Osteocyte (in vitro differentiated cells): ENCODE measurements at regions not wholly inside any gene's neighbourhood (a gene's known extent, or its start where the extent isn't known, plus 50 kb on each side); places are given as distances from the start of the nearest gene placed in this dataset.
"Not testable (repeated sequence)": the region's sequence is repeated elsewhere in the genome, so short reads cannot be mapped to it uniquely, and the experiment has no call there.

ENCODE experiments used
- DNase-seq: peaks from one replicate; pipeline ENCODE4 v3.0.0; 2021; ENCODE audit warnings: mixed read lengths; ENCODE audit not compliant: unreplicated experiment; ENCODE audit errors: extremely low spot score
- H3K27ac Mint-ChIP-seq: one replicate; pipeline ENCODE4 v1.8.0; 2021; ENCODE audit warnings: mild to moderate bottlenecking, mixed read lengths; ENCODE audit not compliant: unreplicated experiment
- H3K27me3 Mint-ChIP-seq: one replicate; pipeline ENCODE4 v1.8.0; 2021; ENCODE audit warnings: mixed read lengths; ENCODE audit not compliant: unreplicated experiment
- H3K36me3 Mint-ChIP-seq: one replicate; pipeline ENCODE4 v1.8.0; 2021; ENCODE audit warnings: mixed read lengths; ENCODE audit not compliant: unreplicated experiment
- H3K4me1 Mint-ChIP-seq: one replicate; pipeline ENCODE4 v1.8.0; 2021; ENCODE audit warnings: mixed read lengths; ENCODE audit not compliant: unreplicated experiment
- H3K4me3 Mint-ChIP-seq: one replicate; pipeline ENCODE4 v1.8.0; 2021; ENCODE audit warnings: mild to moderate bottlenecking, moderate library complexity, mixed read lengths; ENCODE audit not compliant: unreplicated experiment
- H3K9me3 Mint-ChIP-seq: one replicate; pipeline ENCODE4 v1.8.0; 2021; ENCODE audit warnings: mixed read lengths; ENCODE audit not compliant: unreplicated experiment
- TF ChIP-seq, protein P1 (sequence below): fragments of 200-600 bp; sonication (generic); IDR thresholded peaks from 2 replicates; pipeline ENCODE4 v1.5.0; 2021; ENCODE audit warnings: antibody characterized with exemption, mild to moderate bottlenecking, moderate library complexity

GRCh38 chr18:1302861-1303260, 398.2 kb downstream of the ADCYAP1 start:
- no peaks in the 10 kb centered on the region for H3K4me1 Mint-ChIP-seq
- TF ChIP-seq, protein P1, sequence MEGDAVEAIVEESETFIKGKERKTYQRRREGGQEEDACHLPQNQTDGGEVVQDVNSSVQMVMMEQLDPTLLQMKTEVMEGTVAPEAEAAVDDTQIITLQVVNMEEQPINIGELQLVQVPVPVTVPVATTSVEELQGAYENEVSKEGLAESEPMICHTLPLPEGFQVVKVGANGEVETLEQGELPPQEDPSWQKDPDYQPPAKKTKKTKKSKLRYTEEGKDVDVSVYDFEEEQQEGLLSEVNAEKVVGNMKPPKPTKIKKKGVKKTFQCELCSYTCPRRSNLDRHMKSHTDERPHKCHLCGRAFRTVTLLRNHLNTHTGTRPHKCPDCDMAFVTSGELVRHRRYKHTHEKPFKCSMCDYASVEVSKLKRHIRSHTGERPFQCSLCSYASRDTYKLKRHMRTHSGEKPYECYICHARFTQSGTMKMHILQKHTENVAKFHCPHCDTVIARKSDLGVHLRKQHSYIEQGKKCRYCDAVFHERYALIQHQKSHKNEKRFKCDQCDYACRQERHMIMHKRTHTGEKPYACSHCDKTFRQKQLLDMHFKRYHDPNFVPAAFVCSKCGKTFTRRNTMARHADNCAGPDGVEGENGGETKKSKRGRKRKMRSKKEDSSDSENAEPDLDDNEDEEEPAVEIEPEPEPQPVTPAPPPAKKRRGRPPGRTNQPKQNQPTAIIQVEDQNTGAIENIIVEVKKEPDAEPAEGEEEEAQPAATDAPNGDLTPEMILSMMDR = no peak
- peaks cover under 1% of the 10 kb centered on the region for H3K9me3 Mint-ChIP-seq
- no peak for DNase-seq
- H3K4me3 Mint-ChIP-seq = no peak overlapping the region
- no peak overlapping the region for H3K27ac Mint-ChIP-seq
- H3K36me3 Mint-ChIP-seq = no peaks in the 10 kb centered on the region
- H3K27me3 Mint-ChIP-seq = no peaks in the 10 kb centered on the region

GRCh38 chr18:1304392-1304992, 399.8 kb downstream of the ADCYAP1 start:
- TF ChIP-seq, protein P1 = no peak
- Mint-ChIP-seq H3K27ac (no peak overlapping the region), H3K27me3 (no peaks in the 10 kb centered on the region), H3K36me3 (no peaks in the 10 kb centered on the region), H3K4me1 (no peaks in the 10 kb centered on the region), H3K4me3 (no peak overlapping the region), H3K9me3 (no peaks in the 10 kb centered on the region)
- no peak for DNase-seq

- H3K36me3 Mint-ChIP-seq = no peaks in the 10 kb centered on the region
- TF ChIP-seq, protein P1 = no peak
- H3K9me3 Mint-ChIP-seq = no peaks in the 10 kb centered on the region
- no peaks in the 10 kb centered on the region for H3K27me3 Mint-ChIP-seq
- DNase-seq = no peak
- no peak overlapping the region for H3K4me3 Mint-ChIP-seq
- H3K4me1 Mint-ChIP-seq = no peaks in the 10 kb centered on the region
- H3K27ac Mint-ChIP-seq = no peak overlapping the region
Measured at GRCh38 chr18:1306641-1307040, 402.0 kb downstream of the ADCYAP1 start.

- H3K4me1 Mint-ChIP-seq = no peaks in the 10 kb centered on the region
- no peaks in the 10 kb centered on the region for H3K36me3 Mint-ChIP-seq
- DNase-seq = no peak
- H3K4me3 Mint-ChIP-seq = no peak overlapping the region
- H3K27me3 Mint-ChIP-seq = no peaks in the 10 kb centered on the region
- no peaks in the 10 kb centered on the region for H3K9me3 Mint-ChIP-seq
- TF ChIP-seq, protein P1 = no peak
- H3K27ac Mint-ChIP-seq = no peak overlapping the region
Measured at GRCh38 chr18:1308686-1309085, 404.0 kb downstream of the ADCYAP1 start.

- Mint-ChIP-seq H3K27me3 (no peaks in the 10 kb centered on the region), H3K36me3 (no peaks in the 10 kb centered on the region), H3K4me1 (no peaks in the 10 kb centered on the region), H3K9me3 (no peaks in the 10 kb centered on the region), H3K4me3 (no peak overlapping the region), H3K27ac (no peak overlapping the region)
- TF ChIP-seq, protein P1 = no peak
- DNase-seq = no peak
Measured at GRCh38 chr18:1311376-1311775, 406.7 kb downstream of the ADCYAP1 start.

GRCh38 chr18:1335345-1335744, 430.7 kb downstream of the ADCYAP1 start:
- not testable (repeated sequence) for H3K4me3 Mint-ChIP-seq, H3K4me1 Mint-ChIP-seq, H3K27me3 Mint-ChIP-seq, H3K36me3 Mint-ChIP-seq, DNase-seq, H3K27ac Mint-ChIP-seq
- peaks cover 32% of the 10 kb centered on the region for H3K9me3 Mint-ChIP-seq
